ENCODE measurements at regions not wholly inside any gene's neighbourhood (a gene's known extent, or its start where the extent isn't known, plus 50 kb on each side); places are given as distances from the start of the nearest gene placed in this dataset.

DNA sequence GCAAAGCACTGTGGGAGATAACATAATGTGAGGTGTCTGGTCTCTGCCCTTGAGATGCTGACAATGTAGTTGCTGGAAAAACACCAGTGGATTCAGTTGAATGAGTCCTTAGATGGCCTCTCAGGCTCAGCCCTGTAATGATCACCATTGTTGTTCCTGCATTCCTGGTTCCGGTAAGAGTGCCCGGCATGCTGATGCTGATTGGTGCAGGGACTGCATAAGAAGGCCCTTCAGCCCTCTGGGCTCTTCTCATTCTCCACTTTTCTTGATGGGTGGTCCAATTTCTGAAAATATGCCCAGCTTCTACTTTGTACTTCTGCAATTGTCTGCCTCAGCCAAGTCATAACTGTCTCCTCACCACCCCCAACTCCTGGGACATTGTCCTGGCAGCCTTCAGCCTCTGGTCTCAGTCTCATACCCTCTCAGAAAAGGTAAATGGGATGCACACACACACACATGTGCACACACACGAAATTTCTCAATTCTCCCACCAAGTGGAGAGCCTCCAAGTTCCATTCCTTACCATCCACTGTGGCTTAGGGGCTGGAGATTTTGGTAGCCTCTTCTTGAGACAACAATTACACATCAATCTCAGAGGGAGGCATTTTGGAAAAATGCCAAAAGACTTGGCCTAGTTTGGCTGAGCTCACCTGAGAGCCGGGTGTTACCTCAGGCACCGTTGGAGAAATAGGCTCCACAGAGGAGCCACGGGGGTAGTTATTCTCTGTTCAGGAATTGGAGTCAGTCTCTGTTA lies 314.9 kb downstream of the RPS24 start:
- Mint-ChIP-seq H3K27ac (ENCODE audit: unreplicated experiment) (no peak overlapping the region), H3K4me3 (ENCODE audit: unreplicated experiment) (no peak overlapping the region), H3K4me1 (ENCODE audit: low read depth, unreplicated experiment) (no peaks in the 10 kb centered on the region), H3K27me3 (ENCODE audit: unreplicated experiment) (peaks cover 2% of the 10 kb centered on the region), H3K36me3 (ENCODE audit: unreplicated experiment) (peaks cover 6% of the 10 kb centered on the region), H3K9me3 (ENCODE audit: unreplicated experiment) (no peaks in the 10 kb centered on the region)
- DNase-seq, result no peak
- no peak for TF ChIP-seq CTCF (IDR thresholded peaks at IDR 0.05; ENCODE audit: partially characterized antibody, unreplicated experiment)

DNA sequence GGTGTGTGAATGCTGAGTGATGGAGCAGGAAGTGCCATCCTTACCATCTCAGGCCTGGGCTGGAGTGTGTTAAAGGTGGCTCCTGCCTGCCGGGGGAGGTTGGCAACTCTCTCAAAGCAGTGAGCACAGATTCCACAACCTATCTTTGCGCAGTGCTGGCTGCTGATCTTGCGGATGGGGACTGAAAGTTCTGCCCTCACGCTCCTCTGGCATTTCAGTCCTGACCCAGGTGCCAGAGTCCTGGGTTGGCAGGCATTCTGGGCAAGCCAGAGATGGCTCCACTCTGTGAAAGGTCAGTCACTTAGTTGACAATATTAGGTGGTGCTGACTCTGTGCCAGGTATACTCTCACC lies 315.5 kb downstream of the RPS24 start:
- H3K36me3 Mint-ChIP-seq (ENCODE audit: unreplicated experiment), result peaks cover 6% of the 10 kb centered on the region
- peak; percentile 6 for DNase-seq
- H3K4me3 Mint-ChIP-seq (ENCODE audit: unreplicated experiment), result no peak overlapping the region
- no peak overlapping the region for H3K27ac Mint-ChIP-seq (ENCODE audit: unreplicated experiment)
- peaks cover 2% of the 10 kb centered on the region for H3K27me3 Mint-ChIP-seq (ENCODE audit: unreplicated experiment)
- H3K9me3 Mint-ChIP-seq (ENCODE audit: unreplicated experiment), result no peaks in the 10 kb centered on the region
- H3K4me1 Mint-ChIP-seq (ENCODE audit: low read depth, unreplicated experiment), result no peaks in the 10 kb centered on the region
- TF ChIP-seq CTCF (IDR thresholded peaks at IDR 0.05; ENCODE audit: partially characterized antibody, unreplicated experiment), result no peak

GRCh38 chr10:78349911-78350663 lies 316.4 kb downstream of the RPS24 start:
- no peak overlapping the region for H3K4me3 Mint-ChIP-seq (ENCODE audit: unreplicated experiment)
- no peaks in the 10 kb centered on the region for H3K9me3 Mint-ChIP-seq (ENCODE audit: unreplicated experiment)
- no peak for TF ChIP-seq CTCF (IDR thresholded peaks at IDR 0.05; ENCODE audit: partially characterized antibody, unreplicated experiment)
- no peaks in the 10 kb centered on the region for H3K4me1 Mint-ChIP-seq (ENCODE audit: low read depth, unreplicated experiment)
- peaks cover 2% of the 10 kb centered on the region for H3K27me3 Mint-ChIP-seq (ENCODE audit: unreplicated experiment)
- peaks cover 6% of the 10 kb centered on the region for H3K36me3 Mint-ChIP-seq (ENCODE audit: unreplicated experiment)
- no peak overlapping the region for H3K27ac Mint-ChIP-seq (ENCODE audit: unreplicated experiment)
- DNase-seq, result no peak

GRCh38 chr10:78351283-78351682 lies 317.6 kb downstream of the RPS24 start:
- Mint-ChIP-seq H3K4me3 (ENCODE audit: unreplicated experiment) (no peak overlapping the region), H3K36me3 (ENCODE audit: unreplicated experiment) (peaks cover 6% of the 10 kb centered on the region), H3K4me1 (ENCODE audit: low read depth, unreplicated experiment) (no peaks in the 10 kb centered on the region), H3K9me3 (ENCODE audit: unreplicated experiment) (no peaks in the 10 kb centered on the region), H3K27ac (ENCODE audit: unreplicated experiment) (no peak overlapping the region), H3K27me3 (ENCODE audit: unreplicated experiment) (peaks cover 2% of the 10 kb centered on the region)
- no peak for DNase-seq
- no peak for TF ChIP-seq CTCF (IDR thresholded peaks at IDR 0.05; ENCODE audit: partially characterized antibody, unreplicated experiment)

DNA sequence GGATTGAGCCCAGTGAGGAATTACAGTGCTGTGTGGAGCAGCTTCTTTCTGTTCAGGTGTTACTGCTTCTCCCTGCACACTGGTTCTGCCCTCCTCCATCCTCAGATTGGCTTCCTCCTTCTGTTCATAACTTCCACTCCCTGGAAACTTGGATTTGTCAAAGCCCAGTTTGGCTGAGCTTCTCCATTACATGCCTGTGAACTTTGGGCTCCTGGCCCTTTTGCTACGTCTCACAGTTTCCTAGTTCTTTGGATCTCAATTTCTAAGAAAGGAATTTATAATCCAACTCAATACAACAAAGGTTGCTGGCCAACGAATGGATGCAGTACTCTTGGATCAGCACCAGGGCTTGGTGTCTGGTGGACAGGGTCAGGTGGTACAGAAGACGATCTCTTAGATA lies 318.1 kb downstream of the RPS24 start:
- H3K9me3 Mint-ChIP-seq (ENCODE audit: unreplicated experiment), result no peaks in the 10 kb centered on the region
- H3K27ac Mint-ChIP-seq (ENCODE audit: unreplicated experiment), result no peak overlapping the region
- DNase-seq, result no peak
- TF ChIP-seq CTCF (IDR thresholded peaks at IDR 0.05; ENCODE audit: partially characterized antibody, unreplicated experiment), result no peak
- peaks cover 2% of the 10 kb centered on the region for H3K27me3 Mint-ChIP-seq (ENCODE audit: unreplicated experiment)
- no peak overlapping the region for H3K4me3 Mint-ChIP-seq (ENCODE audit: unreplicated experiment)
- peaks cover 6% of the 10 kb centered on the region for H3K36me3 Mint-ChIP-seq (ENCODE audit: unreplicated experiment)
- peaks cover 3% of the 10 kb centered on the region for H3K4me1 Mint-ChIP-seq (ENCODE audit: low read depth, unreplicated experiment)
